HG02943 (cell line): ENCODE measurements at regions not wholly inside any gene's neighbourhood (a gene's known extent, or its start where the extent isn't known, plus 50 kb on each side); places are given as distances from the start of the nearest gene placed in this dataset.

Experiments used
- ATAC-seq: cut with Tn5 transposase; IDR thresholded peaks from one replicate; pipeline ENCODE4 v1.9.1; 2021; ENCODE audit warnings: mild to moderate bottlenecking, low read depth, moderate library complexity; ENCODE audit not compliant: unreplicated experiment

GRCh38 chr5:123245689-123246088, 156.6 kb downstream of the PRDM6 start:
- ATAC-seq: no peak

- ATAC-seq: no peak
These were observed 155.4 kb downstream of the PRDM6 start for GRCh38 chr5:123244458-123244857.
